ENCODE measurements at regions not wholly inside any gene's neighbourhood (a gene's known extent, or its start where the extent isn't known, plus 50 kb on each side); places are given as distances from the start of the nearest gene placed in this dataset.

DNA sequence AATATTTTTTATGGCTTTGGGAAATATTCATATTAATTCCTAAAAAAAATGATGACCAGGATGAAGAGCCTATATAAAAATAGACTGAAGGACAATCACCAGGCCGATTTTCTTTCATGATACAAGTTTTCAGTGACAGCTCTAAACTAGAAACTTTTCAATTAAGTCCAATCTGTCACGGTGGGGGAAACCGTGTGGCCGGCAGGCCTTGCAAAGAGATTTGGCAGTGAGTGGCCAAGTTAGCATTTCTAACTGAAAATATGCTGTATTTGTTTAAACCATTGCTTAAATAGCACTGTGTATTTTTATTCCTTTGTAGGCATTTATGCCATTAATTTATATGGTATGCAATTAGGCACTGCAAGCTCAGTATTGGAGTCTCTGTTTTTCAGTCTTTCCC is 294.5 kb upstream of the NRIP1 start:
- H3K9ac ChIP-seq = no peak overlapping the region
- no peaks in the 10 kb centered on the region for H3K36me3 ChIP-seq (ENCODE audit: insufficient read depth)
- TF ChIP-seq, protein P1, sequence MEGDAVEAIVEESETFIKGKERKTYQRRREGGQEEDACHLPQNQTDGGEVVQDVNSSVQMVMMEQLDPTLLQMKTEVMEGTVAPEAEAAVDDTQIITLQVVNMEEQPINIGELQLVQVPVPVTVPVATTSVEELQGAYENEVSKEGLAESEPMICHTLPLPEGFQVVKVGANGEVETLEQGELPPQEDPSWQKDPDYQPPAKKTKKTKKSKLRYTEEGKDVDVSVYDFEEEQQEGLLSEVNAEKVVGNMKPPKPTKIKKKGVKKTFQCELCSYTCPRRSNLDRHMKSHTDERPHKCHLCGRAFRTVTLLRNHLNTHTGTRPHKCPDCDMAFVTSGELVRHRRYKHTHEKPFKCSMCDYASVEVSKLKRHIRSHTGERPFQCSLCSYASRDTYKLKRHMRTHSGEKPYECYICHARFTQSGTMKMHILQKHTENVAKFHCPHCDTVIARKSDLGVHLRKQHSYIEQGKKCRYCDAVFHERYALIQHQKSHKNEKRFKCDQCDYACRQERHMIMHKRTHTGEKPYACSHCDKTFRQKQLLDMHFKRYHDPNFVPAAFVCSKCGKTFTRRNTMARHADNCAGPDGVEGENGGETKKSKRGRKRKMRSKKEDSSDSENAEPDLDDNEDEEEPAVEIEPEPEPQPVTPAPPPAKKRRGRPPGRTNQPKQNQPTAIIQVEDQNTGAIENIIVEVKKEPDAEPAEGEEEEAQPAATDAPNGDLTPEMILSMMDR (conservative IDR thresholded peaks at IDR 0.05; ENCODE audit: low read depth, low read length) = no peak
- no peak overlapping the region for H3K27ac ChIP-seq
- H3K4me3 ChIP-seq (IDR thresholded peaks at IDR 0.05; ENCODE audit: insufficient read depth, low read depth, low read length) = no peak overlapping the region
- H4K20me1 ChIP-seq (ENCODE audit: insufficient read depth) = no peaks in the 10 kb centered on the region
- H3K27me3 ChIP-seq (ENCODE audit: insufficient read depth, low read depth) = no peaks in the 10 kb centered on the region
- no peak overlapping the region for H2AFZ ChIP-seq (ENCODE audit: low read depth)
- H3K79me2 ChIP-seq (ENCODE audit: insufficient read depth, low read depth) = no peaks in the 10 kb centered on the region
- no peak overlapping the region for H3K4me2 ChIP-seq
- H3K4me1 ChIP-seq (ENCODE audit: low read depth, poor library complexity, severe bottlenecking) = no peaks in the 10 kb centered on the region

DNA sequence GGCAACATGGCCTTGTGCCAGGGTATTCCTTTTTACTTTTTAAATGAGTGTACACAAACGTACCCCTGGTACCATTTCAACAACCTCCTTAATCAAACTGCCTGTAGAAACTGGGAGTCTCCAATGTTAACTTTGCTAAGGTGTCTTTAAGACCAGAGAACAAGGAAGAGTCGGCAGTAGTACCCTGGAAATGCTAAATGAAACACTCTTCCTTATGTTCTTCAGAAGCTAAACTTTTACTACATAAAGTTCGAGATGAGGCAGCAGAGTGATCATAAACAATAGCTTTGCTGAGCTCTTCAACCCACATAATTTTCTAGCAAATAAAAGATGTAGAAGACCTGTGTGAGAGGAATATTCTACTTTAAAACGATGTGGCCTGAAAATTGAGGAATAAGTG is 297.7 kb upstream of the NRIP1 start:
- TF ChIP-seq, protein P1 (conservative IDR thresholded peaks at IDR 0.05; ENCODE audit: low read depth, low read length) = no peak

DNA sequence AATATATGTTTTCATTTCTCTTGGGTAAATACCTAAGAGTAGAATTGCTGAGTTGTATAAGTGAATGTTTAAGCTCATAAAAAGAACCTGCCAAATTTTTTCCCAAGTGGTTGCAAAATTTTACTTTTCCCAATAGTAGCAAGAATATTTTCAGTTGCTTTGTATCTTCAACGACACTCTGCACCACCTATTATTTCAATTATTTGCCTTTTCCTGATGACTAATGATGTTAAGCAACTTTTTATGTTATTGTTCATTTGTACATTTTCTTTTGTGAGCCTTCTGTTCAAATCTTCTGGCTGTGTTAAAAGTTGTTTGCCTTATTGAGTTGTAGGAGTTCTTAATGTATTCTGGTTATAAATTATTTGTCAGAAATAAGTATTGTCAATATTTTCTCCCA is 299.1 kb upstream of the NRIP1 start:
- no peaks in the 10 kb centered on the region for H3K79me2 ChIP-seq (ENCODE audit: insufficient read depth, low read depth)
- H3K9ac ChIP-seq = no peak overlapping the region
- TF ChIP-seq, protein P1 (conservative IDR thresholded peaks at IDR 0.05; ENCODE audit: low read depth, low read length) = no peak
- no peaks in the 10 kb centered on the region for H3K4me1 ChIP-seq (ENCODE audit: low read depth, poor library complexity, severe bottlenecking)
- H3K4me2 ChIP-seq = no peak overlapping the region
- no peak overlapping the region for H3K27ac ChIP-seq
- no peak overlapping the region for H2AFZ ChIP-seq (ENCODE audit: low read depth)
- no peaks in the 10 kb centered on the region for H3K27me3 ChIP-seq (ENCODE audit: insufficient read depth, low read depth)
- H3K4me3 ChIP-seq (IDR thresholded peaks at IDR 0.05; ENCODE audit: insufficient read depth, low read depth, low read length) = no peak overlapping the region
- H3K36me3 ChIP-seq (ENCODE audit: insufficient read depth) = no peaks in the 10 kb centered on the region
- H4K20me1 ChIP-seq (ENCODE audit: insufficient read depth) = no peaks in the 10 kb centered on the region

More for the DNA sequence above, 297.7 kb upstream of the NRIP1 start:
- Histone ChIP-seq H3K4me2 (no peak overlapping the region), H3K79me2 (ENCODE audit: insufficient read depth, low read depth) (no peaks in the 10 kb centered on the region), H4K20me1 (ENCODE audit: insufficient read depth) (no peaks in the 10 kb centered on the region), H2AFZ (ENCODE audit: low read depth) (no peak overlapping the region), H3K4me3 (IDR thresholded peaks at IDR 0.05; ENCODE audit: insufficient read depth, low read depth, low read length) (no peak overlapping the region), H3K4me1 (ENCODE audit: low read depth, poor library complexity, severe bottlenecking) (no peaks in the 10 kb centered on the region), H3K27ac (no peak overlapping the region), H3K27me3 (ENCODE audit: insufficient read depth, low read depth) (no peaks in the 10 kb centered on the region), H3K9ac (no peak overlapping the region), H3K36me3 (ENCODE audit: insufficient read depth) (no peaks in the 10 kb centered on the region)

DNA sequence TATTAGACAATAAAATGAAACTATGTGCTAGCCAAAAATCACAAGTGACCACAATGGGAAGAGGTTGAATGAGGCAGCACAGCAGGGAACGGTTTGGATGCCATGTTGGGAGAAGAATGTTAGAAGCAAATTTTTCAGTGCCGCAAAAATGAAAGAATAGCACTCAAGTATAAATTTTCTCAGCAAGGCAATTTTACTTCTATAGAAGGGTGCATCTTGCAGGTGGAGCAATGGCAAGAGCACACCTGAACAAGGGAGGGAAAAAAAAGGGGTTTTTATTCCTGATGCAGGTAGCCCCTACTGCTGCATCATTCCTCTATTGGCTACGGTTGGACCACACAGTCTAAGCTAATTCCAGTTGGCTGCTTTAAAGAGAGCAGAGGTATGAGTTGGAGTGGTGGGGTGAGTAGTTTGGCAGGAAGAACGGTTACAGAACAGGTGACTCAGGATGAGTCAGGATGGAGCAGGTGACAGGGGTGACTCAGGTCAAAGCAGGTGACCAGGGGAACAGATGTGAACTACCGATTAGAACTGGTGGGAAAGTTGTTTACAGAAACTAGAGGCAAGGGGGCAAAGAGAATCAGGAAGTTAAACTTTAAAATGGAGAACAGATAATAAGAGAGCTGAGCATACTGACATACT is 301.1 kb upstream of the NRIP1 start:
- Histone ChIP-seq H2AFZ (ENCODE audit: low read depth) (no peak overlapping the region), H3K4me1 (ENCODE audit: low read depth, poor library complexity, severe bottlenecking) (no peaks in the 10 kb centered on the region), H3K9ac (no peak overlapping the region), H3K27me3 (ENCODE audit: insufficient read depth, low read depth) (no peaks in the 10 kb centered on the region), H3K79me2 (ENCODE audit: insufficient read depth, low read depth) (no peaks in the 10 kb centered on the region), H3K4me3 (IDR thresholded peaks at IDR 0.05; ENCODE audit: insufficient read depth, low read depth, low read length) (no peak overlapping the region), H3K27ac (no peak overlapping the region), H4K20me1 (ENCODE audit: insufficient read depth) (no peaks in the 10 kb centered on the region), H3K4me2 (no peak overlapping the region), H3K36me3 (ENCODE audit: insufficient read depth) (no peaks in the 10 kb centered on the region)
- TF ChIP-seq, protein P1 (conservative IDR thresholded peaks at IDR 0.05; ENCODE audit: low read depth, low read length) = no peak

Data from KMS-11 (cell line).